Thyroid gland (tissue), 4 donors: ENCODE measurements at regions not wholly inside any gene's neighbourhood (a gene's known extent, or its start where the extent isn't known, plus 50 kb on each side); places are given as distances from the start of the nearest gene placed in this dataset.

ENCODE experiments used
- CTCF ChIP-seq, 6 experiments: fragments of 200-600 bp in 3 of 6; fragments of 450-650 bp in 3 of 6; sonication (generic) in 3 of 6; IDR thresholded peaks; one replicate each; pipeline ENCODE4 v1.5.1; 2016 to 2019; ENCODE audit warnings: antibody characterized with exemption in 6 of 6, mild to moderate bottlenecking in 2 of 6, inconsistent platforms in 1 of 6, moderate library complexity in 1 of 6
- POLR2A ChIP-seq, 2 donors: fragments of 450-650 bp; IDR thresholded peaks; one replicate each; pipeline ENCODE4 v1.6.1; 2017; ENCODE audit warnings: antibody characterized with exemption in 2 of 2, mild to moderate bottlenecking in 2 of 2, moderate library complexity in 1 of 2

GRCh38 chr10:3606309-3606708, 178.7 kb downstream of the KLF6 start:
- TF ChIP-seq CTCF (IDR thresholded peaks at IDR 0.05) (no peak), POLR2A (IDR thresholded peaks at IDR 0.05) (no peak)
